GM18520 (cell line): ENCODE measurements at regions not wholly inside any gene's neighbourhood (a gene's known extent, or its start where the extent isn't known, plus 50 kb on each side); places are given as distances from the start of the nearest gene placed in this dataset.

ENCODE experiments used
- ATAC-seq: cut with Tn5 transposase; IDR thresholded peaks from one replicate; pipeline ENCODE4 v1.9.1; 2021; ENCODE audit not compliant: unreplicated experiment

DNA sequence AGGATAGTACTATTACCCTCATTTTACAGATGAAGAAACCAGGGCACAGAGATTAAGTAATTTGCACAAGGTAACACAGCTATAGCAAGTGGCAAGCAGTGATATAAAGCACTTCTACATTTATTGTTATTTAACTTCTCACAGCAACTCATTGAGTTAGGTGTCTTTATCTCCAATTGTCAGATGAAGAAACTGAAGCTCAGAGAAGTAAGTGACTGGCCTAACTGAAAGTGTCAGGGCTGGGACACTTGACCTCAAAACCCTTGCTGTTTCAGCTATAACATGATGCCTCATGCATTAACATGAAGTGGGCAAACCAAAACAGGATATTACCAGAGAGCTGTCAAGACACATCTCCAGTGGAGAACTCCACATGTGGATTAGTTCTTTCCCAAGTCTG lies 65.8 kb upstream of the LEKR1 start:
- ATAC-seq, result peak; percentile 88

- ATAC-seq, result no peak
Measured at GRCh38 chr3:156761007-156761406, 65.1 kb upstream of the LEKR1 start.

DNA sequence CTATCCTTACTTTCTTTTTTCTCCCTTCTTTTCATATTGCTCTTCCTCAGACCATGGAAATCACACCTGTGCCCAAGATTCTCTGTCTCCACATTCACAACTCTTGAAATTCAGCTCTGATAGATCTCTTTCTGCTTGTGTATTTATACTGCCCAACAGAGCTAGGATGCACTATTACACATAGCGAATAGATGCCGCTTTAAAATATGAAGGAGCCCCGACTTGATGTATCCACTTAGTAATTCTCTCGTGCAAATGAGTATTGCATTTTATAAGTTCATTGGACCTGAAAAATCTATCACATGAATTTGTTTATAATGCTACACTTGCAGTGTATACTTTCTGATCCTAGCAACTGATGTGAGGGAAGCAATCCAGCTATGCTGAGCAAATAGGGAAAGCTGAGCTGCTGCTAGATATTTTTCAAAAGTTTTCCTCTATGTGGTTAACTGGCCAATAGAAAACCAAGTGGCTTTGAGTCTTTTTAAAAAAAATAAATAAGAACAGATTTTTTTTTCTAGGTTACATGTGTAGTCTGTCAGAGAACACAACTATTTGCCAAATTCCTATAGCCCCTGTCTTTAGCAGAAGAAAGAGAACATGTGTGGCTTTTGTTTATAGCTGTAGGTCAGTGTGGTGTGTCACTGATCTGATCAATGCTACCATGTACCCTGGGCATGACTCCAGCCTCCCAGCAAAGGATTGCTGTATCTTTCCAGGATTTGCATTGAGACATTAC lies 64.3 kb upstream of the LEKR1 start:
- ATAC-seq, result no peak

DNA sequence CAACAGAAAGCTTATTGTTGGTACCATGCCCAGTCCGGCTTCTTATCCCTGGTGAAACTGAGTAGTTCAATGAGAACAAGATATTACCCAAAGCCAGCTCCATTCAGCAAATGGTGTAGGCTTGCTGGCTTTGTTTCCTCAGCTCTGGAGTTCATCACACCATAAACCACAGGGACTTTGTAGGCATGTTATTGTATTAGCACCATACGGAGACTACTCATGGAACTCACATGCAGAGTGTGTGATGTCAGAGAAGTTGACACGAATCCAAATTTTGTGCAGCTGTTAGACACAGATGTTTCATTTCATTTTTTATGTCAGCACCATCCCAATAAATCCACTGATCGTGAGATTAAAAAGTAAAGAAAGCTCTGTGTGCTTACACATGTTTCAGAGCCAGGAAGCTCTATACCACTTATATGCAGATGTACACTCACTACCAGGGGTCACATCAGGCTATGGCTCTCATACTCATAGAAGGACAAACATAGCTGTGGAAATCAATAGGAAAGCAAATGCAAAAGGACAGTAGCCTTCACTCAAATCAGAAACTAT lies 63.4 kb upstream of the LEKR1 start:
- ATAC-seq, result no peak

DNA sequence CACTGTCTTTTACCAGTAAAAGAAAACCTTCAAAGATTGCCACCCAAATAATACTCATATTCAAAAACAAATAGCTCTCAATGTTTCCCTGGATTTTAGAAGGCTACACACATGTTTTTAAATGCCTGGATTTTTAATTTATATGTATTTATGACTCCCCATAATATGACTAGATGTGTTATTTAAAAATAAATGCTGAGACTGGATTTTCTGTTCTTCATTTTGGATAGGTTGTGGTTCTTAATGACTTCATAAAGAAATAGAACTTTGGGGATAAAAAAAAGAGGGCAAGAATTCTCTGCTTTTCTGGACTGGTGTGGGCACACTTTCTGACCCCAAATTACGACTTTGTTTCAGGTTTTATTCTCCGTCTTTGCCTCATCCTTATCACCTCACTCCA lies 62.8 kb upstream of the LEKR1 start:
- ATAC-seq, result no peak

- ATAC-seq, result no peak
Measured at GRCh38 chr3:156763931-156764720, 62.0 kb upstream of the LEKR1 start.

DNA sequence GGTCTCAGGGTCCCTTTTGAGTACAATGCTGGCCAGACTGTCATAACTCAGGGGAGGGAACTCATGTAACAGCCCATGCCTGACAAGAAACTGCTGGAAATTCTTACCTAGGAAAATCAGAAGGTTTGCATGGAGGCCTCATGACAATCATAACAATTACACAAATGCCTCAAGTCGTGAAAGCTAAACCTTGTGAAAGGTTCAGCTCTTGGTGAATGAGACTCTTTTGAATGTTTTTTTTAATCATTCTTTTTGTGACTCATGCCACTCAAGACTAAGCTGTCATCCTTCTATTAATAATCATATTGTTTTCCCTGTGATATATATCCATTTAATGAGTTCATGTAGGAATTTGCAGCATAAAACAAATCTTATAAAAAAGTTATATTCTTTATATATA lies 61.4 kb upstream of the LEKR1 start:
- ATAC-seq, result no peak

GRCh38 chr3:156768390-156768789 lies 57.8 kb upstream of the LEKR1 start:
- no peak for ATAC-seq

GRCh38 chr3:156769721-156770654 lies 56.2 kb upstream of the LEKR1 start:
- ATAC-seq, result no peak

GRCh38 chr3:156770699-156771414 lies 55.3 kb upstream of the LEKR1 start:
- ATAC-seq, result no peak

- ATAC-seq, result no peak
Measured at GRCh38 chr3:156772588-156773206, 53.5 kb upstream of the LEKR1 start.

DNA sequence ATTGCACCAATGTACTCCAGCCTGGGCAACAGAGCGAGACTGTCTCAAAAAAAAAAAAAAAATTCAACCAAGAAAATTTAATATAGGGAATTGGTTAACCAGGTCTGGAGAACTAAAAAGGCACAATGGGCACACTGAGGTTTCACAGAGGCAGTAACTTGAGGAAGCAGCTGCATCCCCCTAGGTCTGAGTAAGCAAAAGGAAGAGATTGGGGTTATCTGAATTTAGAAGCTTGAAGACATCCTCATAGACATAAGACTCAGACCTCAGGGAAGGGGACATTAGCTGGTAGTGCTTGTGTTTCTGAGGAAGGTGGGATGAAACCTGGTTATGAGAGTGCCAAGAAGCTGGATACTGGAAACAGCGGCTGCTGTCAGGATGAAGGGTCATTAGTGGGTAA lies 50.1 kb upstream of the LEKR1 start:
- no peak for ATAC-seq
